NT2/D1 (cell line): ENCODE measurements at regions not wholly inside any gene's neighbourhood (a gene's known extent, or its start where the extent isn't known, plus 50 kb on each side); places are given as distances from the start of the nearest gene placed in this dataset.

Experiments
- YY1 ChIP-seq: IDR thresholded peaks from 2 replicates; pipeline ENCODE4 v1.6.1; 2011; ENCODE audit not compliant: insufficient read length, insufficient read depth
- ZNF274 ChIP-seq: IDR thresholded peaks from 2 replicates; pipeline ENCODE4 v1.6.1; 2011; ENCODE audit warnings: mild to moderate bottlenecking, low read depth, low read length

DNA sequence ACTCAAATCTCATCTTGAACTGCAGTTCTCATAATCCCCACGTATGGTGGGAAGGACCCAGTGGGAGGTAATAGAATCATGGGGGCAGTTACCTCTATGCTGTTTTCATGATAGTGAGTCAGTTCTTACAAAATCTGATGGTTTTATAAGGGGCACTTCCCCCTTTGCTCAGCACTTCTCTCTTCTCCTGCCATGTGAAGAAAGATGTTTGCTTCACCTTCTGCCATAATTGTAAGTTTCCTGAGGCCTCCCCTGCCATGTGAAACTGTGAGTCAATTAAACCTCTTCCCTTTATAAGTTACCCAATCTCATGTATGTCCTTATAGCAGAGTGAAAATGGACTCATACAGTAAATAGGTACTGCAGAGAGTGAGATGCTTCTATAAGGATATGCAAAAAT lies 1050.6 kb upstream of the GRIA3 start:
- TF ChIP-seq ZNF274 (no peak), YY1 (no peak)
